ENCODE measurements at regions not wholly inside any gene's neighbourhood (a gene's known extent, or its start where the extent isn't known, plus 50 kb on each side); places are given as distances from the start of the nearest gene placed in this dataset.

DNA sequence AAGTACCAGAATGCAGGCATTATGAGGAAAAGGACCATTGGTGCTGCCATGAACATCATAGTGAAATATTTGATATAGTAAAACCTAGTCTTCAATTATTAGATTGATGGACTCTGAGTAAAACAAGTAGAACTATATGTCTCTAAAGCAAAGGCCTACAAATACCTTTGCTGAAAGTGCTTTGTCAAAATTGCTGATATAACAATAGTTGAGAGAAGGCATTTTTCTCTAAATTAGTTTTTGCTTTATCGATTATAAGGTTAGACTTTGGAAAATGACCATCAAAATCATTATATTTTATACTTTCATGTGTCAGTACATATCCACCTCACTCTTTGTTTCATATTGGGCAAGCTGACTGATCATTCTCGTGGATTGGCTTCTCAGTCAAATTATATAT, 836.0 kb upstream of the FBXO33 start:
- Histone ChIP-seq H4K20me1 (replicated peaks; ENCODE audit: insufficient read depth) (no peaks in the 10 kb centered on the region), H3K27me3 (ENCODE audit: insufficient read depth) (no peaks in the 10 kb centered on the region), H3K27ac (ENCODE audit: low read depth) (no peak overlapping the region), H3K4me2 (no peak overlapping the region), H3K4me1 (ENCODE audit: insufficient read depth) (peaks cover 11% of the 10 kb centered on the region), H3K36me3 (ENCODE audit: insufficient read depth) (no peaks in the 10 kb centered on the region), H3K4me3 (no peak overlapping the region), H3F3A (replicated peaks; ENCODE audit: low read depth) (no peaks in the 10 kb centered on the region), H3K79me2 (replicated peaks; ENCODE audit: insufficient read depth) (no peaks in the 10 kb centered on the region), H3K9me2 (ENCODE audit: insufficient read depth) (peaks cover 5% of the 10 kb centered on the region; the same call in 1 of the 2 replicates), H2AFZ (no peak overlapping the region)
- Mint-ChIP-seq H3K27ac (no peak overlapping the region), H3K27me3 (ENCODE audit: insufficient read depth, low read depth, poor library complexity) (no peaks in the 10 kb centered on the region), H3K36me3 (ENCODE audit: low read depth) (no peaks in the 10 kb centered on the region), H3K4me1 (no peaks in the 10 kb centered on the region), H3K9me3 (no peaks in the 10 kb centered on the region), H3K4me3 (no peak overlapping the region)
- ATAC-seq = no peak
- DNase-seq (ENCODE audit: low spot score) = no peak
- TF ChIP-seq ZNF331 (CRISPR knock-in tag; IDR thresholded peaks at IDR 0.05; ENCODE audit: low read depth) = no peak
- TF ChIP-seq, protein P1, sequence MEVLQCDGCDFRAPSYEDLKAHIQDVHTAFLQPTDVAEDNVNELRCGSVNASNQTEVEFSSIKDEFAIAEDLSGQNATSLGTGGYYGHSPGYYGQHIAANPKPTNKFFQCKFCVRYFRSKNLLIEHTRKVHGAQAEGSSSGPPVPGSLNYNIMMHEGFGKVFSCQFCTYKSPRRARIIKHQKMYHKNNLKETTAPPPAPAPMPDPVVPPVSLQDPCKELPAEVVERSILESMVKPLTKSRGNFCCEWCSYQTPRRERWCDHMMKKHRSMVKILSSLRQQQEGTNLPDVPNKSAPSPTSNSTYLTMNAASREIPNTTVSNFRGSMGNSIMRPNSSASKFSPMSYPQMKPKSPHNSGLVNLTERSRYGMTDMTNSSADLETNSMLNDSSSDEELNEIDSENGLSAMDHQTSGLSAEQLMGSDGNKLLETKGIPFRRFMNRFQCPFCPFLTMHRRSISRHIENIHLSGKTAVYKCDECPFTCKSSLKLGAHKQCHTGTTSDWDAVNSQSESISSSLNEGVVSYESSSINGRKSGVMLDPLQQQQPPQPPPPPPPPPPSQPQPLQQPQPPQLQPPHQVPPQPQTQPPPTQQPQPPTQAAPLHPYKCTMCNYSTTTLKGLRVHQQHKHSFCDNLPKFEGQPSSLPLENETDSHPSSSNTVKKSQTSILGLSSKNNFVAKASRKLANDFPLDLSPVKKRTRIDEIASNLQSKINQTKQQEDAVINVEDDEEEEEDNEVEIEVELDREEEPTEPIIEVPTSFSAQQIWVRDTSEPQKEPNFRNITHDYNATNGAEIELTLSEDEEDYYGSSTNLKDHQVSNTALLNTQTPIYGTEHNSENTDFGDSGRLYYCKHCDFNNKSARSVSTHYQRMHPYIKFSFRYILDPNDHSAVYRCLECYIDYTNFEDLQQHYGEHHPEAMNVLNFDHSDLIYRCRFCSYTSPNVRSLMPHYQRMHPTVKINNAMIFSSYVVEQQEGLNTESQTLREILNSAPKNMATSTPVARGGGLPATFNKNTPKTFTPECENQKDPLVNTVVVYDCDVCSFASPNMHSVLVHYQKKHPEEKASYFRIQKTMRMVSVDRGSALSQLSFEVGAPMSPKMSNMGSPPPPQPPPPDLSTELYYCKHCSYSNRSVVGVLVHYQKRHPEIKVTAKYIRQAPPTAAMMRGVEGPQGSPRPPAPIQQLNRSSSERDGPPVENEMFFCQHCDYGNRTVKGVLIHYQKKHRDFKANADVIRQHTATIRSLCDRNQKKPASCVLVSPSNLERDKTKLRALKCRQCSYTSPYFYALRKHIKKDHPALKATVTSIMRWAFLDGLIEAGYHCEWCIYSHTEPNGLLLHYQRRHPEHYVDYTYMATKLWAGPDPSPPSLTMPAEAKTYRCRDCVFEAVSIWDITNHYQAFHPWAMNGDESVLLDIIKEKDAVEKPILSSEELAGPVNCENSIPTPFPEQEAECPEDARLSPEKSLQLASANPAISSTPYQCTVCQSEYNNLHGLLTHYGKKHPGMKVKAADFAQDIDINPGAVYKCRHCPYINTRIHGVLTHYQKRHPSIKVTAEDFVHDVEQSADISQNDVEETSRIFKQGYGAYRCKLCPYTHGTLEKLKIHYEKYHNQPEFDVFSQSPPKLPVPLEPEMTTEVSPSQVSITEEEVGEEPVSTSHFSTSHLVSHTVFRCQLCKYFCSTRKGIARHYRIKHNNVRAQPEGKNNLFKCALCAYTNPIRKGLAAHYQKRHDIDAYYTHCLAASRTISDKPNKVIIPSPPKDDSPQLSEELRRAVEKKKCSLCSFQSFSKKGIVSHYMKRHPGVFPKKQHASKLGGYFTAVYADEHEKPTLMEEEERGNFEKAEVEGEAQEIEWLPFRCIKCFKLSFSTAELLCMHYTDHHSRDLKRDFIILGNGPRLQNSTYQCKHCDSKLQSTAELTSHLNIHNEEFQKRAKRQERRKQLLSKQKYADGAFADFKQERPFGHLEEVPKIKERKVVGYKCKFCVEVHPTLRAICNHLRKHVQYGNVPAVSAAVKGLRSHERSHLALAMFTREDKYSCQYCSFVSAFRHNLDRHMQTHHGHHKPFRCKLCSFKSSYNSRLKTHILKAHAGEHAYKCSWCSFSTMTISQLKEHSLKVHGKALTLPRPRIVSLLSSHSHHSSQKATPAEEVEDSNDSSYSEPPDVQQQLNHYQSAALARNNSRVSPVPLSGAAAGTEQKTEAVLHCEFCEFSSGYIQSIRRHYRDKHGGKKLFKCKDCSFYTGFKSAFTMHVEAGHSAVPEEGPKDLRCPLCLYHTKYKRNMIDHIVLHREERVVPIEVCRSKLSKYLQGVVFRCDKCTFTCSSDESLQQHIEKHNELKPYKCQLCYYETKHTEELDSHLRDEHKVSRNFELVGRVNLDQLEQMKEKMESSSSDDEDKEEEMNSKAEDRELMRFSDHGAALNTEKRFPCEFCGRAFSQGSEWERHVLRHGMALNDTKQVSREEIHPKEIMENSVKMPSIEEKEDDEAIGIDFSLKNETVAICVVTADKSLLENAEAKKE (CRISPR knock-in tag; IDR thresholded peaks at IDR 0.05) = no peak
- TF ChIP-seq NANOG (IDR thresholded peaks at IDR 0.05; ENCODE audit: borderline replicate concordance) = no peak
- TF ChIP-seq STAT1 (IDR thresholded peaks at IDR 0.05; ENCODE audit: unreplicated experiment) = no peak
- TF ChIP-seq, protein P2, sequence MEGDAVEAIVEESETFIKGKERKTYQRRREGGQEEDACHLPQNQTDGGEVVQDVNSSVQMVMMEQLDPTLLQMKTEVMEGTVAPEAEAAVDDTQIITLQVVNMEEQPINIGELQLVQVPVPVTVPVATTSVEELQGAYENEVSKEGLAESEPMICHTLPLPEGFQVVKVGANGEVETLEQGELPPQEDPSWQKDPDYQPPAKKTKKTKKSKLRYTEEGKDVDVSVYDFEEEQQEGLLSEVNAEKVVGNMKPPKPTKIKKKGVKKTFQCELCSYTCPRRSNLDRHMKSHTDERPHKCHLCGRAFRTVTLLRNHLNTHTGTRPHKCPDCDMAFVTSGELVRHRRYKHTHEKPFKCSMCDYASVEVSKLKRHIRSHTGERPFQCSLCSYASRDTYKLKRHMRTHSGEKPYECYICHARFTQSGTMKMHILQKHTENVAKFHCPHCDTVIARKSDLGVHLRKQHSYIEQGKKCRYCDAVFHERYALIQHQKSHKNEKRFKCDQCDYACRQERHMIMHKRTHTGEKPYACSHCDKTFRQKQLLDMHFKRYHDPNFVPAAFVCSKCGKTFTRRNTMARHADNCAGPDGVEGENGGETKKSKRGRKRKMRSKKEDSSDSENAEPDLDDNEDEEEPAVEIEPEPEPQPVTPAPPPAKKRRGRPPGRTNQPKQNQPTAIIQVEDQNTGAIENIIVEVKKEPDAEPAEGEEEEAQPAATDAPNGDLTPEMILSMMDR (conservative IDR thresholded peaks at IDR 0.05; ENCODE audit: low read depth in 2 of 2) = no peak
- TF ChIP-seq EZH2 (IDR thresholded peaks at IDR 0.05; ENCODE audit: low read depth, unreplicated experiment) = no peak
- TF ChIP-seq, protein P3, sequence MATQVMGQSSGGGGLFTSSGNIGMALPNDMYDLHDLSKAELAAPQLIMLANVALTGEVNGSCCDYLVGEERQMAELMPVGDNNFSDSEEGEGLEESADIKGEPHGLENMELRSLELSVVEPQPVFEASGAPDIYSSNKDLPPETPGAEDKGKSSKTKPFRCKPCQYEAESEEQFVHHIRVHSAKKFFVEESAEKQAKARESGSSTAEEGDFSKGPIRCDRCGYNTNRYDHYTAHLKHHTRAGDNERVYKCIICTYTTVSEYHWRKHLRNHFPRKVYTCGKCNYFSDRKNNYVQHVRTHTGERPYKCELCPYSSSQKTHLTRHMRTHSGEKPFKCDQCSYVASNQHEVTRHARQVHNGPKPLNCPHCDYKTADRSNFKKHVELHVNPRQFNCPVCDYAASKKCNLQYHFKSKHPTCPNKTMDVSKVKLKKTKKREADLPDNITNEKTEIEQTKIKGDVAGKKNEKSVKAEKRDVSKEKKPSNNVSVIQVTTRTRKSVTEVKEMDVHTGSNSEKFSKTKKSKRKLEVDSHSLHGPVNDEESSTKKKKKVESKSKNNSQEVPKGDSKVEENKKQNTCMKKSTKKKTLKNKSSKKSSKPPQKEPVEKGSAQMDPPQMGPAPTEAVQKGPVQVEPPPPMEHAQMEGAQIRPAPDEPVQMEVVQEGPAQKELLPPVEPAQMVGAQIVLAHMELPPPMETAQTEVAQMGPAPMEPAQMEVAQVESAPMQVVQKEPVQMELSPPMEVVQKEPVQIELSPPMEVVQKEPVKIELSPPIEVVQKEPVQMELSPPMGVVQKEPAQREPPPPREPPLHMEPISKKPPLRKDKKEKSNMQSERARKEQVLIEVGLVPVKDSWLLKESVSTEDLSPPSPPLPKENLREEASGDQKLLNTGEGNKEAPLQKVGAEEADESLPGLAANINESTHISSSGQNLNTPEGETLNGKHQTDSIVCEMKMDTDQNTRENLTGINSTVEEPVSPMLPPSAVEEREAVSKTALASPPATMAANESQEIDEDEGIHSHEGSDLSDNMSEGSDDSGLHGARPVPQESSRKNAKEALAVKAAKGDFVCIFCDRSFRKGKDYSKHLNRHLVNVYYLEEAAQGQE (IDR thresholded peaks at IDR 0.05; ENCODE audit: unreplicated experiment) = no peak
- TF ChIP-seq, protein P4, sequence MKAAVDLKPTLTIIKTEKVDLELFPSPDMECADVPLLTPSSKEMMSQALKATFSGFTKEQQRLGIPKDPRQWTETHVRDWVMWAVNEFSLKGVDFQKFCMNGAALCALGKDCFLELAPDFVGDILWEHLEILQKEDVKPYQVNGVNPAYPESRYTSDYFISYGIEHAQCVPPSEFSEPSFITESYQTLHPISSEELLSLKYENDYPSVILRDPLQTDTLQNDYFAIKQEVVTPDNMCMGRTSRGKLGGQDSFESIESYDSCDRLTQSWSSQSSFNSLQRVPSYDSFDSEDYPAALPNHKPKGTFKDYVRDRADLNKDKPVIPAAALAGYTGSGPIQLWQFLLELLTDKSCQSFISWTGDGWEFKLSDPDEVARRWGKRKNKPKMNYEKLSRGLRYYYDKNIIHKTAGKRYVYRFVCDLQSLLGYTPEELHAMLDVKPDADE (IDR thresholded peaks at IDR 0.05) = no peak
- no peak for TF ChIP-seq POLR2AphosphoS5 (IDR thresholded peaks at IDR 0.05; ENCODE audit: low read depth)
- no peak for TF ChIP-seq ZNF114 (CRISPR knock-in tag; IDR thresholded peaks at IDR 0.05)
- no peak for TF ChIP-seq EZH2phosphoT487 (IDR thresholded peaks at IDR 0.05; ENCODE audit: unreplicated experiment)
- no peak for TF ChIP-seq CREB1 (CRISPR knock-in tag; IDR thresholded peaks at IDR 0.05; ENCODE audit: low read depth)
- TF ChIP-seq JUNB (IDR thresholded peaks at IDR 0.05; ENCODE audit: unreplicated experiment) = no peak

Measured in GM23338 (cell line).